HuH-7 (cell line): ENCODE measurements at regions not wholly inside any gene's neighbourhood (a gene's known extent, or its start where the extent isn't known, plus 50 kb on each side); places are given as distances from the start of the nearest gene placed in this dataset.
A peak's percentile ranks its signal among the peaks of the same experiment; 100 is the strongest.
"Not testable (repeated sequence)": the region's sequence is repeated elsewhere in the genome, so short reads cannot be mapped to it uniquely, and the experiment has no call there.

Experiments
- DNase-seq: peaks from one replicate; pipeline ENCODE4 v3.0.0; 2011; ENCODE audit warnings: low spot score

DNA sequence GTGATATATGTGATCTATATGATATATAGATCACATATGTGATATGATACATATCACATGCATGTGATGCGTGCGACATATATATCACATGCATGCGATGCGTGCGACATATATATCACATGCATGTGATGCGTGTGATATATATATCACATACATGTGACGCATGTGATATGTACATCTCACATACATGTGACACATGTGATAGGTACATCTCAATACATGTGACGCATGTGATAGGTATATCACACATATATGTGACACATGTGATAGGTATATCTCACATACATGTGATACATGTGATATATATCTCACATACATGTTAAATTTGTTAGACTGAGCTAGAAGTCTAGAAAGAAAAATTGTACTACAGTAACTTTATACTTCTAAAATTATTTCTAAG, 1095.9 kb downstream of the EFNA5 start:
- no peak for DNase-seq

DNA sequence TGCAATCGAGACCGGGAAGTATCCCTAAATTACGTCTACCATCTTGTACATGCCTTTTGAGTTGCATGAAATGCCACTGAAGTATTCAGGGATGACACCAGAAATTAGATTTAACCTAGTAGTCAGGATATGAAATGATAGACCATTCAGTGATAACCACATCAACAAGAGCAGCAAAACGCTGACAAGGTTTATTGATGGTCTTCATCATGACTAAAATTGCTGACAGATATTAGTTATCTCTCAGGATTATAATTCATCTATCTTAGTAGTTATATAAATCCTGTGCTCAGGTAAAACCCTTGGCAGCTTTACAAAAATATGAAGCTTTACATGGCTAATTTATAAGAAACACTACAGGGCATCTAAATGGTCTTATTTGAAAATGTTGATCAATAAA, 1104.7 kb downstream of the EFNA5 start:
- DNase-seq: no peak

GRCh38 chr5:106545325-106545724, 1125.4 kb downstream of the EFNA5 start:
- DNase-seq: no peak

- DNase-seq: no peak
Observed at GRCh38 chr5:106543330-106543729, 1127.4 kb downstream of the EFNA5 start.

DNA sequence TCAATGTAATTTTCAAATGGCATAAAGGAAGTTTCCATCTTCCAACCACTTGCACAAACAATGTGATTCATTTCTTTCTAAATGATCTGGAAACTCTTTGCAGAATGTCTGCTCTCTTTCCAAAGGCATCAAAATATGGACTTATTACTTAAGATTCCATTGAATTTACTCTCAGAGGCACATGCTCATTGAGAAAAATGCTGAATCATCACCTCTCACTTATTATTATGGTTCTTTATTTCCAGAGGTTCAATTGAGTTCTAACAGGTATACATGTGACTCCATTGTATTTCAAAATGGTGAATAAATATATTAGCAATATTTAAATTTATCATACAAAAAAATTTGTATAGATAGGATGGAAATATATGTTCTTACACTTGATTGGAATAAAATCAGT, 1140.6 kb downstream of the EFNA5 start:
- no peak for DNase-seq

DNA sequence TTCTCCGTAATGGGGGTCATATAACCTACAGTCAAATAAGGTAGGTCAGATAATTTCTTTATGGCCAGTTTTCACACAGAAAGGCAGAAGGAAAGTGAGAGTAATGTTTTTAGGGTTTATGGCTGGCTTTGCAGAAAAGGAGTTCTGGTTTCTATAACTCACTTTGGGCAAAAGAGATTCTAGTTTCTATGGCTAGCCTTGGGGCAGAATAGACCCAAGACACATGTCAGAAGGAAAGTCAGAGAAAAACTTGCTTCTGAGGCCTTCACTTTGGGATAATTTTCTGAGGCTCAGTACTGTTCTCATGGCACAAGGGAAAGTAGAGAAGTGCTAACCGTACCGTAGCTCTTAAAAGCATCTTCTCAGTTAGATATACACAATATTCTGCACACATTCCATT, 1145.3 kb downstream of the EFNA5 start:
- no peak for DNase-seq

DNA sequence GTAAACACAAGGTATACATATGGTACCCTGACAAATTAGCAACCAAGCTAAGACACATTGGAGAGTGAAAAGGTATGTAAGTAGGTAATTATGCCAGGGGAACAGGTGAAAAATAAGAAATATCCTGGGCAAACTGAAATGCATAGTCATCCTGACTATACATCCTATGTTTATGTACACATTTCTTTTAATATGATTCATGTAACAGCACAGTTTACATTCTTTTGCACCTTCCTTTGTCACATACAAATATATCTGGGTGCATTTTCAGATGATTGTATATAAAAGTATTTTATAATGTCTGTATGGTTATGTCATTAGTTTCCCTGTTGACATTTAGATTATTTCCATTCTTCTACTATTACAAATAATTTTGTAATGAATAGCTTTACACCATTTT, 1146.9 kb downstream of the EFNA5 start:
- no peak for DNase-seq

- DNase-seq: no peak
Observed at GRCh38 chr5:106522296-106522695, 1148.4 kb downstream of the EFNA5 start.

DNA sequence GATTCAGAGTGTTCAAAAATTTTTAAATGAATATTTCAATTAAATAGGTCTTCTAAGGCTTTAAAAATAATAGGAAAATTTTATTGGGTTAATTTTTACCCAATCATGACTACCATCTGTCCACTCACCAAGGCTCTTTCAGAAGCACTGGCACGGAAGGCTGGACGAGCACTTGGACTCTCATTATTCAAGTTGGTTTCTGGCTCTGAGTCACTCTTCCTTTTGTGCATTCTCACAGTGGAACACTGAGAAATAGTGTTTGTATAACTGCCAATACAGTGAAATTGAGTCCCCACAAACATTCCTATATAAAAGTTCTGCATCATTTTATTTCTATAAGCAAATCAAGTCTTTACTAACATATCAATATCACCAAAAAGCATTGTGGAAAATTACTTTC, 1149.0 kb downstream of the EFNA5 start:
- no peak for DNase-seq

GRCh38 chr5:106510321-106510720, 1160.4 kb downstream of the EFNA5 start:
- no peak for DNase-seq

- no peak for DNase-seq
Observed at GRCh38 chr5:106508894-106509293, 1161.8 kb downstream of the EFNA5 start.

- no peak for DNase-seq
Observed at GRCh38 chr5:106493910-106494309, 1176.8 kb downstream of the EFNA5 start.

DNA sequence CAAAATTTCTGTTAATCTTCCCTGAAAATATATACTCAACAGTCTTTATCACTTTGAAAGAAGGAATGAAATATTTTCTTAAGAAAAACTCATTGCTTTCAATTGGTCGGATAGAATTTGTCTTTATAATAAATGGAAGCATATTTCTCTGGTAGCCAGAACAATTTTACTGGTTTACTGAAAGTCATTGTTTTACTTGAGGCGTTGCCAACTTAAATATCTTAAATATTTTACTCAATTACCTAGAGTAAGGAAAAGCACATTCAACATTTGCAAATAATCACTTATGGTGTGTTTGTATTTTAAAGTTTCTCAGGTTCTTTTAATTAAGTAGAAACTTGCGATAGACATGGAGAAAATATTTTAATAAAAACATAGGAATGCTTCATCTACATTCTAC, 1181.7 kb downstream of the EFNA5 start:
- no peak for DNase-seq

- DNase-seq: no peak
Observed at GRCh38 chr5:106488407-106488806, 1182.3 kb downstream of the EFNA5 start.

DNA sequence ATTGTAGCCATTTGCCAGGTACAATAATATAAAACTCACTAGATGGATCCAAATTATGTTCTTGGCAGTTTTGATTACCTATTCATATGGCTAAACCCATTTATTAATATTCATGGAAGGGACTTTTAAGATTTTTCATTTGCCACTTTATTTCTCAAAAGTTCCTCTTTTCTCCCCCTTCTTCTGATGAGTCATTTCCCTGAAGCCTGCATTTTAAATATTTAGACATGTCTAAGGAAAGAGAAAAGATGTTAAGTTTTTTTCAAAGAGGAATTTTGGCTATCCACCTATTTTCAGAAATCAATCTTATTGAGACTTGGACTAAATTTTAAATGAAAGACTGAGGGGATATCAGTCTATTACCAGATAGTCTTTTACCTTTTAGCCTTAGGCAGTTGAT, 1189.4 kb downstream of the EFNA5 start:
- no peak for DNase-seq

GRCh38 chr5:106476630-106477029, 1194.1 kb downstream of the EFNA5 start:
- DNase-seq: no peak

DNA sequence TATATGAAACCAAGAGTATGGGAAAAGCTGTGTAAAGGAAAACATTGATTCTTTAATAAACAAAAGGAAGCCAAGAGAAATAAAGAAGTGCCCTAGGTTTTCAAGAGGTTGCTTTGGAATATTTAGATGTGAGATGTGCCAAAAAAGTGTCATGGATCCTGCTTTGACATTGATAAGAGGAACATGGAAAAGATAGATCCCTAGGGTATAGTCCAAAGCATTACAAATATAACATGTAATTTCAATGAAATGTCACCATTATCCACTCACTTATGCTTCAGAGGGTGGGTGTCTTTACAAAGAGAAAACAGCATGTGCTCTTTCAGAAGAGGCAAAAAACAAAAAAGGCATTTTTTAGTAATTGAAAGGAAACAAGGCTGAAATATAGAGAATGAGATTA, 1196.7 kb downstream of the EFNA5 start:
- DNase-seq: no peak

DNA sequence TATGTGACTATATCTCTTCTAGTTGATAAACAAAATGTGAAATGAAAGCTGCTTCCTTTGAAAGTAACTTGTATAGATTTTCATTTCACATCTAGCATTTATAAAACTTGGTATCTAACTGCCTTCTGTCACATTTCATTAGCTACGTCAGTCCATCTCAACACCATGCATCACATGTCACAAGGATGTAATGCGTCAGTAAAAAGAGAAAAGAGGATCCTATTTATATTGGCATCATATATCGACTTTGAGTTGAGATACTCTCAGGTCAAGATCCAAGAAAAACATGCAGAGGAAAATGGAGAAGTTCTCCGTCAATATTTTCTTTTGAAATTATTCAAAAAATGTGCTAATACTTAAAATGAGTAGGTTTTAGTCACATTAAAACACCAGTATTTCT, 1211.2 kb downstream of the EFNA5 start:
- DNase-seq: no peak

GRCh38 chr5:106454651-106455415, 1215.9 kb downstream of the EFNA5 start:
- DNase-seq: peak; percentile 1

GRCh38 chr5:106454050-106454449, 1216.7 kb downstream of the EFNA5 start:
- DNase-seq: no peak

- peak; percentile 1 for DNase-seq
Observed at GRCh38 chr5:106451998-106452397, 1218.7 kb downstream of the EFNA5 start.

- DNase-seq: no peak
Observed at GRCh38 chr5:106443746-106444145, 1227.0 kb downstream of the EFNA5 start.

DNA sequence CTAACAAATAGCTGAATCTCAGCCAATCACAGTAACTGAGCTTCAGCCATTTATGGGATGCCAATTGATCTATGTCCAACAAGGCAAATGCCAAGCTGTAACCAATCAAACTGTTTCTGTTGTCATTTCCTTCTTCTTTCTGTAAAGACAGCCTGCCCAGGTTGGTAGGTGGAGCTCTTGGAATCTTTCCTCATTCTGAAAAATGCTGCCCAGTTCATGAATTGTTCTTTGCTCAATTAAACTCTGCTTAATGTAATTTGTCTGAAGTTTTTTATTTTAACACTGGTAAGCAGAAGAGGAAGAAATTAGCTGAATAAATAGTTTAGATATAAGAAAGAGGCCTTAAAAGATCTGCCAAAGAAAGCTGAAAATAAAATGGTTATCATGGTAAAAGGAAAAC, 1235.6 kb downstream of the EFNA5 start:
- DNase-seq: no peak

DNA sequence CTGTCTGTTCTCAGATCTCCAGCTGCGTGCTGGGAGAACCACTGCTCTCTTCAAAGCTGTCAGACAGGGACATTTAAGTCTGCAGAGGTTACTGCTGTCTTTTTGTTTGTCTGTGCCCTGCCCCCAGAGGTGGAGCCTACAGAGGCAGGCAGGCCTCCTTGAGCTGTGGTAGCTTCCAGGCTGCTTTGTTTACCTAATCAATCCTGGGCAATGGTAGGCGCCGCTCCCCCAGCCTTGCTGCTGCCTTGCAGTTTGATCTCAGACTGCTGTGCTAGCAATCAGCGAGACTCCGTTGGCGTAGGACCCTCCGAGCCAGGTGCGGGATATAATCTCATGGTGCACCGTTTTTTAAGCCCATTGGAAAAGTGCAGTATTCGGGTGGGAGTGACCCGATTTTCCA, 1240.0 kb downstream of the EFNA5 start:
- DNase-seq: not testable (repeated sequence)
